ENCODE measurements at regions not wholly inside any gene's neighbourhood (a gene's known extent, or its start where the extent isn't known, plus 50 kb on each side); places are given as distances from the start of the nearest gene placed in this dataset.

GRCh38 chr10:59434463-59435321 is 72.3 kb upstream of the FAM13C start:
- TF ChIP-seq, protein P1, sequence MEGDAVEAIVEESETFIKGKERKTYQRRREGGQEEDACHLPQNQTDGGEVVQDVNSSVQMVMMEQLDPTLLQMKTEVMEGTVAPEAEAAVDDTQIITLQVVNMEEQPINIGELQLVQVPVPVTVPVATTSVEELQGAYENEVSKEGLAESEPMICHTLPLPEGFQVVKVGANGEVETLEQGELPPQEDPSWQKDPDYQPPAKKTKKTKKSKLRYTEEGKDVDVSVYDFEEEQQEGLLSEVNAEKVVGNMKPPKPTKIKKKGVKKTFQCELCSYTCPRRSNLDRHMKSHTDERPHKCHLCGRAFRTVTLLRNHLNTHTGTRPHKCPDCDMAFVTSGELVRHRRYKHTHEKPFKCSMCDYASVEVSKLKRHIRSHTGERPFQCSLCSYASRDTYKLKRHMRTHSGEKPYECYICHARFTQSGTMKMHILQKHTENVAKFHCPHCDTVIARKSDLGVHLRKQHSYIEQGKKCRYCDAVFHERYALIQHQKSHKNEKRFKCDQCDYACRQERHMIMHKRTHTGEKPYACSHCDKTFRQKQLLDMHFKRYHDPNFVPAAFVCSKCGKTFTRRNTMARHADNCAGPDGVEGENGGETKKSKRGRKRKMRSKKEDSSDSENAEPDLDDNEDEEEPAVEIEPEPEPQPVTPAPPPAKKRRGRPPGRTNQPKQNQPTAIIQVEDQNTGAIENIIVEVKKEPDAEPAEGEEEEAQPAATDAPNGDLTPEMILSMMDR (IDR thresholded peaks at IDR 0.05) = no peak
- no peak for TF ChIP-seq POLR2AphosphoS5 (IDR thresholded peaks at IDR 0.05)
- no peak for TF ChIP-seq EP300 (IDR thresholded peaks at IDR 0.05)
